MCF 10A (cell line): ENCODE measurements at regions not wholly inside any gene's neighbourhood (a gene's known extent, or its start where the extent isn't known, plus 50 kb on each side); places are given as distances from the start of the nearest gene placed in this dataset.
"Not testable (repeated sequence)": the region's sequence is repeated elsewhere in the genome, so short reads cannot be mapped to it uniquely, and the experiment has no call there.

Experiments
- BruUV-seq: library from RNA; stranded (reverse); fragments of 400-500 nt; replicated peaks from 2 replicates; lab custom pipeline; 2021; lab: Mats Ljungman, UMichigan
- CTCF ChIA-PET: fragments of 300-600 bp; sonication (Branson Sonifier 250); formaldehyde crosslinking; extraction: SDS; loops from one replicate; lab custom pipeline; 2021; ENCODE audit warnings: antibody characterized with exemption, inconsistent platforms; lab: Yijun Ruan, JAX
- POLR2A ChIA-PET: fragments of 300-600, 350-650 bp; sonication (Branson Sonifier 250); formaldehyde crosslinking; extraction: SDS; loops from one replicate; lab custom pipeline; 2020; ENCODE audit warnings: antibody characterized with exemption, inconsistent platforms; lab: Yijun Ruan, JAX
- DNase-seq: peaks from one replicate; pipeline ENCODE4 v3.0.0-alpha.2; 2018; ENCODE audit not compliant: unreplicated experiment
- H3K27ac Mint-ChIP-seq: one replicate; pipeline ENCODE4 v1.8.0; 2022; ENCODE audit warnings: mild to moderate bottlenecking, low read depth, mixed read lengths; ENCODE audit not compliant: unreplicated experiment
- H3K27me3 Mint-ChIP-seq: one replicate; pipeline ENCODE4 v1.8.0; 2022; ENCODE audit warnings: mixed read lengths; ENCODE audit not compliant: insufficient read depth, unreplicated experiment
- H3K36me3 Mint-ChIP-seq: one replicate; pipeline ENCODE4 v1.8.0; 2022; ENCODE audit warnings: mild to moderate bottlenecking, moderate library complexity, mixed read lengths; ENCODE audit not compliant: insufficient read depth, unreplicated experiment
- H3K4me1 Mint-ChIP-seq: one replicate; pipeline ENCODE4 v1.8.0; 2022; ENCODE audit warnings: mixed read lengths; ENCODE audit not compliant: insufficient read depth, unreplicated experiment
- H3K4me3 Mint-ChIP-seq: one replicate; pipeline ENCODE4 v1.8.0; 2022; ENCODE audit warnings: mild to moderate bottlenecking, moderate library complexity, mixed read lengths; ENCODE audit not compliant: unreplicated experiment
- H3K9me3 Mint-ChIP-seq: one replicate; pipeline ENCODE4 v1.8.0; 2022; ENCODE audit warnings: mixed read lengths; ENCODE audit not compliant: unreplicated experiment
- intact Hi-C: fragments of 100-400 bp; cut with micrococcal nuclease; formaldehyde crosslinking; loops from 2 replicates; pipeline ENCODE4 v1.14.1; 2022
- TF ChIP-seq, protein P1 (sequence below): fragments of 200-600 bp; IDR thresholded peaks from one replicate; pipeline ENCODE4 v1.8.0; 2022; ENCODE audit warnings: antibody characterized with exemption, mild to moderate bottlenecking; ENCODE audit not compliant: unreplicated experiment

DNA sequence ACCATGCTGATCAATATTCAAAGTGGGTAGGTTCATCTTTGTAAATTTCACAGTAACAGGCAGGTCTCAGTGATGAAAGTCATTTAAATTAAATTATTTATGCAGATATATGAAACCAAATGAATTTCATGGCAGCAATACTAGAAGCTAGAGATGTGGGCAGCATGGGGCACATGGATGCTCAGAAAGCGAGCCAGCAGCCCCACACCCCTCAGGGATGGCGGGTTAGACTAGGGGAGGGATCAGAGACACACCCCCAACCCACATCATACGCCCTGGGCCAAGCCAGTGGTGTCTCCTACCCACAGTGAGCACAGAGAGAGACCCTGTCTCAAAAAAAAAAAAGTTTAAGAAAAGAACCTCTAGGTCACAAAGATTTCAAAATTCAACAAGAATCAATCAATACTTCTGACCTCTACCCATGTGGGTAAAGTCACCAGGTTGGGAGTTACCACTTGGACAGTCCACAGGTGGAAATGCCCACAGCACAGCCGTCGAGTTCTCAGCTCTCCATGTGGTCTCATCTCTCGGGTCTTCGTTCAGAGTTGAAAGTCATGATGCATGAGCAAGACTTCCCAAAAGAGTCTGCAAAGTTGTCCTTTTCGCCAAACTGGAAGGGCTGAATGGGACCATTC, 79.3 kb upstream of the PPP2R2D start:
- H3K9me3 Mint-ChIP-seq: no peaks in the 10 kb centered on the region
- no peaks in the 10 kb centered on the region for H3K36me3 Mint-ChIP-seq
- intact Hi-C loops: no loop called here

DNA sequence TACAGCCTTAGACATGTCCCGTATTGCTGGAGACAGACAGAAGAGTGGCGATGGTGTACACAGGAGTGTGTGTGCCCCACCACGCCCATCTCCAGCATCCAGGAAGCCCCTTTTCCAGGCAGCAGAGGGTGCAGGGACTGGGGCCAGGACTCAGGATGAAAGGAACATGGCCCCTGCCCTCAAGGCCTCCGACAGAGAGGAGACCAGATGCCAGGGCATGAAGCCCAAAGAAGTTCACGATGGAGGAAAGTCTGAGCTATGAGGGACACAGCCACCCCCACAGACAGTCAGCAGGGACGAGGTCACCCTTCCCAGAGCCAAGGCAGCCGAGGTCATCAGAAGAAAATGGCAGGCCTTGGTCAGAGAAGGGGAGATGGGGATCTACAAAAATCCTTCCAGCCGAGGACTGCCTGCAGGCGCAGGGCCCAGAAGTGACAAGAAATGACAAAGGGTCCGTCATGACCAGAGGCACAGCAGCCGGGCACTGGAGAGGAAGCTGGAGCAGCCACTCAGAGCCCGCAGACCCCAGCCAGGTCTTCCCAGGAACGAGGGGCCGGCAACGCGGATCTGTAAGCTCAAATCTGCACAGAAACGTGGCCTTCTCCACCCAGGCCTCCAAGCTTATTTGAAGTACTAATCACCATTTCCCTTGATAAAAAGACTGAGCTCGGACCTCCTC, 78.7 kb upstream of the PPP2R2D start:
- intact Hi-C loops: no loop called here
- Mint-ChIP-seq H3K27me3 (peaks cover under 1% of the 10 kb centered on the region), H3K27ac (no peak overlapping the region), H3K36me3 (no peaks in the 10 kb centered on the region), H3K9me3 (no peaks in the 10 kb centered on the region), H3K4me1 (no peaks in the 10 kb centered on the region), H3K4me3 (no peak overlapping the region)
- ChIA-PET CTCF (no interaction called here), POLR2A (interaction anchor here (0.6 kb wide), 1 partner anchor 117 kb away, joined by 5 read pairs; no protein-coding TSS in a partner anchor)
- TF ChIP-seq, protein P1, sequence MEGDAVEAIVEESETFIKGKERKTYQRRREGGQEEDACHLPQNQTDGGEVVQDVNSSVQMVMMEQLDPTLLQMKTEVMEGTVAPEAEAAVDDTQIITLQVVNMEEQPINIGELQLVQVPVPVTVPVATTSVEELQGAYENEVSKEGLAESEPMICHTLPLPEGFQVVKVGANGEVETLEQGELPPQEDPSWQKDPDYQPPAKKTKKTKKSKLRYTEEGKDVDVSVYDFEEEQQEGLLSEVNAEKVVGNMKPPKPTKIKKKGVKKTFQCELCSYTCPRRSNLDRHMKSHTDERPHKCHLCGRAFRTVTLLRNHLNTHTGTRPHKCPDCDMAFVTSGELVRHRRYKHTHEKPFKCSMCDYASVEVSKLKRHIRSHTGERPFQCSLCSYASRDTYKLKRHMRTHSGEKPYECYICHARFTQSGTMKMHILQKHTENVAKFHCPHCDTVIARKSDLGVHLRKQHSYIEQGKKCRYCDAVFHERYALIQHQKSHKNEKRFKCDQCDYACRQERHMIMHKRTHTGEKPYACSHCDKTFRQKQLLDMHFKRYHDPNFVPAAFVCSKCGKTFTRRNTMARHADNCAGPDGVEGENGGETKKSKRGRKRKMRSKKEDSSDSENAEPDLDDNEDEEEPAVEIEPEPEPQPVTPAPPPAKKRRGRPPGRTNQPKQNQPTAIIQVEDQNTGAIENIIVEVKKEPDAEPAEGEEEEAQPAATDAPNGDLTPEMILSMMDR: no peak
- no peak for DNase-seq
- no TSS peak for BruUV-seq

More for the DNA sequence above, 79.3 kb upstream of the PPP2R2D start:
- TF ChIP-seq, protein P1: no peak
- ChIA-PET POLR2A (interaction anchor here (0.6 kb wide), 1 partner anchor 117 kb away, joined by 5 read pairs; no protein-coding TSS in a partner anchor), CTCF (no interaction called here)
- H3K27ac Mint-ChIP-seq: no peak overlapping the region
- no peaks in the 10 kb centered on the region for H3K4me1 Mint-ChIP-seq
- no TSS peak for BruUV-seq
- peaks cover 8% of the 10 kb centered on the region for H3K27me3 Mint-ChIP-seq
- no peak overlapping the region for H3K4me3 Mint-ChIP-seq
- DNase-seq: no peak

DNA sequence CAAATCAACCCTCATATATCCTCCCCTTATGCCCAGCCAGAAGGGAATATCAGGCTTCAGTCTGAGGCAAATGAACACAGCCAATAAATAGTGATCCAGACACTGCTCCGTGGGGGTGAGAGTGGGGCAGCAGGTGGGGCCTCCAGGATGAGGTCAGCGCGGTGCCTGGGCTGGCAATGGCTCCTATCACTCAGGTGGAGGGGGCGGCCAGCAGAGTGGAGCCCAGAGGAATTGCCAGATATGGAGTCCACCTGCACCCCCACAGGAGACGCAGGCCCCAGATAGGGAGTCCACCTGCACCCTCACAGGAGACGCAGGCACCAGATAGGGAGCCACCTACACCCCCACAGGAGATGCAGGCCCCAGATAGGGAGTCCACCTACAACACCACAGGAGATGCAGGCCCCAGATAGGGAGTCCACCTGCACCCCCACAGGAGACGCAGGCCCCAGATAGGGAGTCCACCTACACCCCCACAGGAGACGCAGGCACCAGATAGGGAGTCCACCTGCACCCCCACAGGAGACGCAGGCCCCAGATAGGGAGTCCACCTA, 78.0 kb upstream of the PPP2R2D start:
- POLR2A ChIA-PET: no interaction called here
- no peaks in the 10 kb centered on the region for H3K9me3 Mint-ChIP-seq
- CTCF ChIA-PET: no interaction called here

DNA sequence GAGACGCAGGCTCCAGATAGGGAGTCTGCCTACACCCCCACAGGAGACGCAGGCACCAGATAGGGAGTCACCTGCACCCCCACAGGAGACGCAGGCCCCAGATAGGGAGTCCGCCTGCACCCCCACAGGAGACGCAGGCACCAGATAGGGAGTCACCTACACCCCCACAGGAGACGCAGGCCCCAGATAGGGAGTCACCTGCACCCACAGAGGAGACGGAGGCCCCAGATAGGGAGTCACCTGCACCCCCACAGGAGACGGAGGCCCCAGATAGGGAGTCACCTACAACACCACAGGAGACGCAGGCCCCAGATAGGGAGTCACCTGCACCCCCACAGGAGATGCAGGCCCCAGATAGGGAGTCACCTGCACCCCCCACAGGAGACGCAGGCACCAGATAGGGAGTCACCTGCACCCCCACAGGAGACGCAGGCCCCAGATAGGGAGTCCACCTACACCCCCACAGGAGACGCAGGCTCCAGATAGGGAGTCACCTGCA, 77.2 kb upstream of the PPP2R2D start:
- BruUV-seq, H3K36me3 Mint-ChIP-seq, DNase-seq, H3K27ac Mint-ChIP-seq, H3K27me3 Mint-ChIP-seq, H3K4me1 Mint-ChIP-seq, H3K4me3 Mint-ChIP-seq, POLR2A ChIA-PET, intact Hi-C loops, CTCF ChIA-PET, H3K9me3 Mint-ChIP-seq: not testable (repeated sequence)

More for the DNA sequence above, 78.0 kb upstream of the PPP2R2D start:
- Mint-ChIP-seq H3K27ac (no peak overlapping the region), H3K4me3 (no peak overlapping the region), H3K36me3 (no peaks in the 10 kb centered on the region), H3K27me3 (no peaks in the 10 kb centered on the region), H3K4me1 (no peaks in the 10 kb centered on the region)
- TF ChIP-seq, protein P1: no peak
- no TSS peak for BruUV-seq
- intact Hi-C loops: no loop called here
- no peak for DNase-seq
